ENCODE measurements at regions not wholly inside any gene's neighbourhood (a gene's known extent, or its start where the extent isn't known, plus 50 kb on each side); places are given as distances from the start of the nearest gene placed in this dataset.

DNA sequence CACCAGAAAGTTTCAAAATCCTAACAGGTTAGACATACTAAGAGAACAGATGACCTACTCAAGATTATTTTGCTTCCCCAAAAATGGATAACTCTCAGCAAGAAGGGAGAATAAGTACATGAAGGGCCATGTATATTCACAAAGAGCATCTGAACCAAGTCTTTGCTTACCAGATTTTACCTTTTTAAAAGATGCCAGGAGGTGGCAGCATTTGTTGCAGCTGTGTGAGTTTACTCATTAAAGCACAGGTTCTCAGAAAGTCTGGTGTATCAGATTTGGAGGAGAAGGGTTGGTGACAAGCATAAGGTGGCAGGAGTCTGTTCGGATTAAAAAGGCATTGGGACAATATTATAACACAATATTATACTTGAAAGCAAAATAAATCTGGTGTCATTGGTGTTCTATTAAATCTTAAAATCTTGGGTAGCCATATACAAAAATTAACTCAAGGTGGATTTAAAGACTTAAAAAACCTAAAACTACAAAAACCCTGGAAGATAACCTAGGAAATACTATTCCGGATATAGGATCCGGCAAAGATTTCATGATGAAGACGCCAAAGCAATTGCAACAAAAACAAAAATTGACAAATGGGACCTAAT lies 51.3 kb upstream of the NFKB1 start:
- FAIRE-seq (peak; percentile 86), DNase-seq (ENCODE audit: insufficient read length, low spot score) (peak; percentile 22)
- TF ChIP-seq TAF1 (IDR thresholded peaks at IDR 0.05; ENCODE audit: low read depth, low read length) (no peak), PAX5 (IDR thresholded peaks at IDR 0.05; ENCODE audit: insufficient read depth, low read length, severe bottlenecking) (no peak)

DNA sequence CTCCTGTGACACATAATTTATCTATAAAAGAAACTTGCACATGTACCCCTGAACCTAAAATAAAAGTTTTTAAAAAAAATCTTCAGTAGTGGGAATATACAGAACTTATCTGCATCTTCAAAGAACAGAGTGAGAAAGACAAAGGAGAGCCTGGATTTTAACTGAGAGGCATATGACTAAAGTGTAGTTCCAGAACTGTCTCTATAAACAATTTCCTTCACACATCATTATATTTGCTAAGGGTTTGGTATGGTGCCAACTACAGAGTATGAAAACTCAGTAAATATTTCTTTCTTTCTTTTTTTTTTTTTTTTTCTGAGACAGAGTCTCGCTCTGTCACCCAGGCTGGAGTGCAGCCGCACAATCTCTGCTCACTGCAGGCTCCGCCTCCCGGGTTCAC lies 49.9 kb upstream of the NFKB1 start:
- DNase-seq (ENCODE audit: insufficient read length, low spot score): no peak
- TF ChIP-seq POU2F2 (IDR thresholded peaks at IDR 0.05; ENCODE audit: low read depth, low read length) (no peak), POLR2A (IDR thresholded peaks at IDR 0.05; ENCODE audit: low read depth, low read length) (no peak), SPI1 (IDR thresholded peaks at IDR 0.05; ENCODE audit: low read depth, low read length) (no peak), TAF1 (IDR thresholded peaks at IDR 0.05; ENCODE audit: low read depth, low read length) (no peak)
- no peak for FAIRE-seq
